Smooth muscle cell (in vitro differentiated cells): ENCODE measurements at regions not wholly inside any gene's neighbourhood (a gene's known extent, or its start where the extent isn't known, plus 50 kb on each side); places are given as distances from the start of the nearest gene placed in this dataset.

Experiments
- DNase-seq: peaks from one replicate; lab custom pipeline; 2025; ENCODE audit not compliant: unreplicated experiment; lab: John Stamatoyannopoulos, UW
- H2AFZ ChIP-seq: fragments of 200-600 bp; sonication (generic); 2 replicates; pipeline ENCODE4 v1.6.0; 2016; ENCODE audit warnings: antibody characterized with exemption, low read depth, mild to moderate bottlenecking
- H3F3A ChIP-seq: fragments of 200-600 bp; sonication (generic); 2 replicates; pipeline ENCODE4 v1.6.0; 2017; ENCODE audit warnings: antibody characterized with exemption, low read depth
- H3K27ac ChIP-seq: fragments of 200-600 bp; sonication (generic); 2 replicates; pipeline ENCODE4 v1.5.1; 2016; ENCODE audit warnings: low read depth, mild to moderate bottlenecking
- H3K27me3 ChIP-seq: fragments of 200-600 bp; sonication (generic); 2 replicates; pipeline ENCODE4 v1.6.1; 2016; ENCODE audit warnings: low read depth, mild to moderate bottlenecking
- H3K36me3 ChIP-seq: fragments of 200-600 bp; sonication (generic); 2 replicates; pipeline ENCODE4 v1.5.1; 2016; ENCODE audit warnings: low read depth
- H3K4me1 ChIP-seq: fragments of 200-600 bp; sonication (generic); 2 replicates; pipeline ENCODE4 v1.5.1; 2016; ENCODE audit warnings: low read depth
- H3K4me2 ChIP-seq: fragments of 200-600 bp; sonication (generic); 2 replicates; pipeline ENCODE4 v1.6.0; 2016; ENCODE audit warnings: mild to moderate bottlenecking
- H3K4me3 ChIP-seq: fragments of 200-600 bp; sonication (generic); 2 replicates; pipeline ENCODE4 v1.5.1; 2016; ENCODE audit warnings: mild to moderate bottlenecking
- H3K79me2 ChIP-seq: fragments of 200-600 bp; sonication (generic); 2 replicates; pipeline ENCODE4 v1.6.0; 2016; ENCODE audit warnings: low read depth, mild to moderate bottlenecking
- H3K9ac ChIP-seq: fragments of 200-600 bp; sonication (generic); 2 replicates; pipeline ENCODE4 v1.6.0; 2016; ENCODE audit warnings: low read depth
- H3K9me3 ChIP-seq: fragments of 200-600 bp; sonication (generic); replicated peaks from 2 replicates; pipeline ENCODE4 v1.5.1; 2016; ENCODE audit warnings: low read depth
- H4K20me1 ChIP-seq: fragments of 200-600 bp; sonication (generic); 2 replicates; pipeline ENCODE4 v1.6.0; 2016; ENCODE audit warnings: low read depth
- CTCF ChIP-seq: fragments of 200-600 bp; sonication (generic); IDR thresholded peaks from 2 replicates; pipeline ENCODE4 v1.5.1; 2017; ENCODE audit warnings: borderline replicate concordance, mild to moderate bottlenecking, antibody characterized with exemption; ENCODE audit not compliant: insufficient read depth, poor library complexity, severe bottlenecking
- WGBS: methylation state at CpG from one replicate; pipeline ENCODE4 v1.1.7; 2016; ENCODE audit warnings: low lambda C conversion rate; 5-methylcytosine and 5-hydroxymethylcytosine counted together

GRCh38 chr1:208593306-208594006 is 349.3 kb upstream of the PLXNA2 start:
- H4K20me1 ChIP-seq, result no peaks in the 10 kb centered on the region
- H3K36me3 ChIP-seq, result no peaks in the 10 kb centered on the region
- H3K4me2 ChIP-seq, result no peak overlapping the region
- H3K4me1 ChIP-seq, result no peaks in the 10 kb centered on the region
- H3K79me2 ChIP-seq, result no peaks in the 10 kb centered on the region
- H2AFZ ChIP-seq, result no peak overlapping the region
- H3K27ac ChIP-seq, result no peak overlapping the region
- DNase-seq, result no peak
- H3F3A ChIP-seq, result no peaks in the 10 kb centered on the region
- 92% methylated on average over 2 of the region's 2 CpGs for WGBS
- H3K4me3 ChIP-seq, result no peak overlapping the region
- no peaks in the 10 kb centered on the region for H3K9me3 ChIP-seq
- TF ChIP-seq CTCF, result no peak
- no peaks in the 10 kb centered on the region for H3K27me3 ChIP-seq
- H3K9ac ChIP-seq, result no peak overlapping the region

- H3K79me2 ChIP-seq, result no peaks in the 10 kb centered on the region
- no peaks in the 10 kb centered on the region for H3F3A ChIP-seq
- no peak overlapping the region for H3K4me3 ChIP-seq
- H4K20me1 ChIP-seq, result no peaks in the 10 kb centered on the region
- no peak overlapping the region for H3K27ac ChIP-seq
- no peak overlapping the region for H2AFZ ChIP-seq
- 91% methylated on average over 3 of the region's 3 CpGs for WGBS
- TF ChIP-seq CTCF, result no peak
- H3K4me1 ChIP-seq, result peaks cover 6% of the 10 kb centered on the region
- H3K9ac ChIP-seq, result no peak overlapping the region
- H3K9me3 ChIP-seq, result no peaks in the 10 kb centered on the region
- no peaks in the 10 kb centered on the region for H3K36me3 ChIP-seq
- H3K27me3 ChIP-seq, result no peaks in the 10 kb centered on the region
- H3K4me2 ChIP-seq, result no peak overlapping the region
- DNase-seq, result no peak
Measured at GRCh38 chr1:208595236-208595635, 351.1 kb upstream of the PLXNA2 start.

GRCh38 chr1:208595745-208596144 is 351.6 kb upstream of the PLXNA2 start:
- H3K36me3 ChIP-seq, result no peaks in the 10 kb centered on the region
- no peak overlapping the region for H3K27ac ChIP-seq
- no peaks in the 10 kb centered on the region for H3K79me2 ChIP-seq
- TF ChIP-seq CTCF, result no peak
- H4K20me1 ChIP-seq, result no peaks in the 10 kb centered on the region
- no peaks in the 10 kb centered on the region for H3F3A ChIP-seq
- no peak overlapping the region for H3K9ac ChIP-seq
- no peaks in the 10 kb centered on the region for H3K27me3 ChIP-seq
- no peak overlapping the region for H2AFZ ChIP-seq
- 13% methylated on average over 4 of the region's 4 CpGs for WGBS
- no peak overlapping the region for H3K4me2 ChIP-seq
- no peaks in the 10 kb centered on the region for H3K9me3 ChIP-seq
- H3K4me1 ChIP-seq, result peaks cover 10% of the 10 kb centered on the region
- no peak overlapping the region for H3K4me3 ChIP-seq
- DNase-seq, result no peak

- H3K27ac ChIP-seq, result no peak overlapping the region
- peaks cover 18% of the 10 kb centered on the region for H3K4me1 ChIP-seq
- no peak for DNase-seq
- H3K27me3 ChIP-seq, result no peaks in the 10 kb centered on the region
- no peak overlapping the region for H2AFZ ChIP-seq
- no peaks in the 10 kb centered on the region for H3K79me2 ChIP-seq
- no peak for TF ChIP-seq CTCF
- 43% methylated on average over 1 of the region's 1 CpG for WGBS
- H3F3A ChIP-seq, result no peaks in the 10 kb centered on the region
- H3K4me3 ChIP-seq, result no peak overlapping the region
- H3K4me2 ChIP-seq, result no peak overlapping the region
- H3K9me3 ChIP-seq, result no peaks in the 10 kb centered on the region
- H4K20me1 ChIP-seq, result no peaks in the 10 kb centered on the region
- no peak overlapping the region for H3K9ac ChIP-seq
- H3K36me3 ChIP-seq, result no peaks in the 10 kb centered on the region
Measured at GRCh38 chr1:208597571-208597970, 353.4 kb upstream of the PLXNA2 start.
